GM12865 (cell line): ENCODE measurements at regions not wholly inside any gene's neighbourhood (a gene's known extent, or its start where the extent isn't known, plus 50 kb on each side); places are given as distances from the start of the nearest gene placed in this dataset.

Source experiments
- DNase-seq: peaks from one replicate; pipeline ENCODE4 v3.0.0; 2010; ENCODE audit warnings: low read depth
- H3K4me3 ChIP-seq: 2 replicates; pipeline ENCODE4 v1.5.1; 2011; ENCODE audit warnings: mild to moderate bottlenecking, low read depth, low read length, control low read depth
- CTCF ChIP-seq: IDR thresholded peaks from 2 replicates; pipeline ENCODE4 v1.5.1; 2011; ENCODE audit warnings: low read length, control low read depth, low read depth, inconsistent platforms; ENCODE audit not compliant: insufficient read depth; ENCODE audit errors: missing control alignments

DNA sequence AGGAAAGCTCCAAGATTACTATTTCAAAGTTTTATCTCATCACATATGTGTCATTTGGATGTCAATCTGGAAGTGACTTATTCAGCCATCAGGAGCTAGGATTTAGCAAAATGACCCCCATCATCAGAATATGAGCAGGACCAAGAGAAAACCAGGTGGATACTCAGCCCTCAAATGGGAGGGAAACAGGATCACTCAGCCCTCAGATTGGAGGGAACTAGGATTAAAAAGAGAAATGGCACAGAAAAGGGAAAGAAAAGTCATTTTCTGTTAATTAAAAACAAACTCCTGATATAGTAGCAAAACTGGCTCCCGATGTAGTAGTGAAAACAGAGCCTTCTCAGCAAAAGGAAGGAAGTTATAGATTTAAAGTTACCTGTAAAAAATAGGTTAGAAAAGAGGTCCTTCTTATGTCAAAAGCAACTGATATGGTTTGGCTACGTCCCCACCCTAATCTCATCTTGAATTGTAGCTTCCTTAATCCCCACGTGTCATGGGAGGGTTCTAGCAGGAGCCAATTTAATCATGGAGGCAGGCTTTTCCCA is 69.0 kb upstream of the MYCN start:
- H3K4me3 ChIP-seq, result no peak overlapping the region
- DNase-seq, result no peak
- no peak for TF ChIP-seq CTCF

- no peak for DNase-seq
- TF ChIP-seq CTCF, result no peak
- H3K4me3 ChIP-seq, result no peak overlapping the region
Observed at GRCh38 chr2:15872854-15873253, 67.5 kb upstream of the MYCN start.

GRCh38 chr2:15874321-15874720 is 66.0 kb upstream of the MYCN start:
- no peak overlapping the region for H3K4me3 ChIP-seq
- no peak for DNase-seq
- TF ChIP-seq CTCF, result no peak

DNA sequence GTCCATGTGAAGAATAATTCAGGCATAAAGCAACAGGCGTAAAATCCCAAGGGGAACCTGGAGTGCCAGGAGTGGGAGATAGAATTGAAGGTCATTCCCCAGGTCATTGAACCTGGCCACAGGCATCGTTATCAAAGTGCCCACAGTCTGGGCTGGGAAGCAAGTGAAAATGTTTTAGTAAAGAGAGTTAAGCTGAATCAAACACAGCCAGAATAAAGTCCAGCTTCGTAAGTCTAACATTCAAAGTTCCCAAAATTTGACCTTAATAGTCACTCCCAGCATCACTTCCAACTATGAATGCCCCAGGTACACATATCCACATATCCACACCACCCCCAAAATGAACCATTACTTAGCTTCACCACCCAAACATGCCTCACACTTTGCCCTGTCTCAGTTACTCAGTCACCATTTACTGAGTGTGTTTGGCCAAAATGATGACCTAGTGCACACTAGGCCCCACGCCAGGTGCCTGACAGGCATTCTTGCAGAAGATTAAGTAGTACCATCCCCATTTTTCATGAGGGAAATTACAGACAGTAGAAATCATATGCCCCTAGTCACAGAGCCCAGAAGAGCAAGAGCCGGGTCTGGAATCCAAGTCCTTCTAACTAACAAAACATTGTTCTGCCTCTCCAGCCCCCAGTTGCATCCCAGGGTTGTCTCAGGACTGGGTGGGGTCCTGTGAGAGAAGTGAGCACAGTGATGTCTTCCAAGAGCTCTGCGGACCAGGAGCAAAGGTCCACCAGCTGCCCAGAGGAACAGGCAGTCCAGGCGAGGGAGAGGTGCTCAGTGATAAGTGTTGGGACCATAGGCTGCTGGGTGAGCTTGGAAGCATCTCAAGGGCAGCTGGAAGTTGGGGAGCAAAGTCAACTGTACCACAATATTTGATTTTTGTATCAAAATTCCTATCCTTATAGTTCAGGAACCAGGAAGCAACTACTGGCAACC is 65.2 kb upstream of the MYCN start:
- no peak overlapping the region for H3K4me3 ChIP-seq
- TF ChIP-seq CTCF, result no peak
- DNase-seq, result no peak

DNA sequence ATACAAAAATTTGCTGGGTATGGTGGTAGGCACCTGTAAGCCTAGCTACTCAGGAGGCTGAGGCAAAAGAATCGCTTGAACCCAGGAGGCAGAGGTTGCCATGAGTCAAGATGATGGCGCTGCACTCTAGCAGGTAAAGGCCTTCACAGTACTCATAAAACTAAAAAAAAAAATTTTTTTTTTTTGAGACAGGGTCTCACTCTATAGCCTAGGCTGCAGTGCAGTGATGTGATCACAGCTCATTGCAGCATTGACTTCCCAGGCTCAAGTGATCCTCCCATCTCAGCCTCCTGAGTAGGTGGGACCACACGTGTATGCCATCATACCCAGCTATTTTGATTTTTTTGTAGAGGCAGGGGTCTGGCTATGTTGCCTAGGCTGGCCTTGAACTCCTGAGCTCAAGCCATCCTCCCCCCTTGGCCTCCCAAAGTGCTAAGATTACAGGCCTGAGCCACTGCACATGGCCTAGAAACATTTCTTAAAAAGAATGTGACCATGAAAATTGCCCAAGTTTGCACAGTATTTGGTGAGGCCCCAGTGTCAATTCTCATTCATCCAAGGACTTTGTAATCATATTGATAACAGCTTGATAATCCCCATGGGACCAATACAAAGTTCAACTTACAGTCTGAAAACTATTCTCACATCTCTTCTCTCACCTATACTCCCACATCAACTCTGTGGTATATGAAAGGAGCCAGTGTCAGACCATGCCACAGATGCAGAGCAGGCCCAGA is 64.2 kb upstream of the MYCN start:
- H3K4me3 ChIP-seq, result no peak overlapping the region
- TF ChIP-seq CTCF, result no peak
- DNase-seq, result no peak

GRCh38 chr2:15880226-15881119 is 59.9 kb upstream of the MYCN start:
- H3K4me3 ChIP-seq, result no peak overlapping the region
- TF ChIP-seq CTCF, result no peak
- no peak for DNase-seq
